ENCODE measurements at regions not wholly inside any gene's neighbourhood (a gene's known extent, or its start where the extent isn't known, plus 50 kb on each side); places are given as distances from the start of the nearest gene placed in this dataset.

- no peak overlapping the region for H3K4me3 ChIP-seq (ENCODE audit: low read depth, low read length)
- peak; percentile 16 for DNase-seq
- TF ChIP-seq CTCF (IDR thresholded peaks at IDR 0.05; ENCODE audit: low read depth, low read length, missing control alignments), result no peak
- H3K36me3 ChIP-seq (replicated peaks), result no peaks in the 10 kb centered on the region
- in situ Hi-C loops (cut with HindIII; ENCODE audit: low pct_ligation_motif_present, low sequenced_read_pairs), result no loop called here
- no peak overlapping the region for H3K27ac ChIP-seq
- H3K27me3 ChIP-seq (replicated peaks), result no peaks in the 10 kb centered on the region
Measured at GRCh38 chr9:26034786-26035185, 356.5 kb upstream of the TUSC1 start.

- Histone ChIP-seq H3K27ac (no peak overlapping the region), H3K36me3 (replicated peaks) (no peaks in the 10 kb centered on the region), H3K4me3 (ENCODE audit: low read depth, low read length) (no peak overlapping the region), H3K27me3 (replicated peaks) (no peaks in the 10 kb centered on the region)
- TF ChIP-seq CTCF (IDR thresholded peaks at IDR 0.05; ENCODE audit: low read depth, low read length, missing control alignments), result no peak
- in situ Hi-C loops (cut with HindIII; ENCODE audit: low pct_ligation_motif_present, low sequenced_read_pairs), result no loop called here
- DNase-seq, result peak; percentile 5
Measured at GRCh38 chr9:26033336-26033735, 355.1 kb upstream of the TUSC1 start.

- Histone ChIP-seq H3K27ac (no peak overlapping the region), H3K27me3 (replicated peaks) (no peaks in the 10 kb centered on the region), H3K36me3 (replicated peaks) (no peaks in the 10 kb centered on the region), H3K4me3 (ENCODE audit: low read depth, low read length) (no peak overlapping the region)
- no peak for DNase-seq
- TF ChIP-seq CTCF (IDR thresholded peaks at IDR 0.05; ENCODE audit: low read depth, low read length, missing control alignments), result no peak
- in situ Hi-C loops (cut with HindIII; ENCODE audit: low pct_ligation_motif_present, low sequenced_read_pairs), result no loop called here
Measured at GRCh38 chr9:26026423-26027100, 348.3 kb upstream of the TUSC1 start.

- DNase-seq, result no peak
- peak overlapping the region; percentile 47 for H3K27ac ChIP-seq
- H3K36me3 ChIP-seq (replicated peaks), result no peaks in the 10 kb centered on the region
- no peaks in the 10 kb centered on the region for H3K27me3 ChIP-seq (replicated peaks)
- in situ Hi-C loops (cut with HindIII; ENCODE audit: low pct_ligation_motif_present, low sequenced_read_pairs), result no loop called here
- H3K4me3 ChIP-seq (ENCODE audit: low read depth, low read length), result no peak overlapping the region
- no peak for TF ChIP-seq CTCF (IDR thresholded peaks at IDR 0.05; ENCODE audit: low read depth, low read length, missing control alignments)
Measured at GRCh38 chr9:26013199-26013598, 335.0 kb upstream of the TUSC1 start.

- TF ChIP-seq CTCF (IDR thresholded peaks at IDR 0.05; ENCODE audit: low read depth, low read length, missing control alignments), result no peak
- in situ Hi-C loops (cut with HindIII; ENCODE audit: low pct_ligation_motif_present, low sequenced_read_pairs), result no loop called here
Measured at GRCh38 chr9:26012797-26013196, 334.6 kb upstream of the TUSC1 start.

GRCh38 chr9:25994605-25995004 lies 316.4 kb upstream of the TUSC1 start:
- no peak for TF ChIP-seq CTCF (IDR thresholded peaks at IDR 0.05; ENCODE audit: low read depth, low read length, missing control alignments)
- no peak overlapping the region for H3K27ac ChIP-seq
- no peaks in the 10 kb centered on the region for H3K36me3 ChIP-seq (replicated peaks)
- in situ Hi-C loops (cut with HindIII; ENCODE audit: low pct_ligation_motif_present, low sequenced_read_pairs), result no loop called here
- no peaks in the 10 kb centered on the region for H3K27me3 ChIP-seq (replicated peaks)
- DNase-seq, result no peak
- no peak overlapping the region for H3K4me3 ChIP-seq (ENCODE audit: low read depth, low read length)

More at GRCh38 chr9:26012797-26013196, 334.6 kb upstream of the TUSC1 start:
- no peaks in the 10 kb centered on the region for H3K27me3 ChIP-seq (replicated peaks)
- H3K36me3 ChIP-seq (replicated peaks), result no peaks in the 10 kb centered on the region
- H3K27ac ChIP-seq, result peak overlapping the region; percentile 47
- H3K4me3 ChIP-seq (ENCODE audit: low read depth, low read length), result no peak overlapping the region
- peak; percentile 51 for DNase-seq

Measured in brain microvascular endothelial cell (primary cell).